Erythroblast (primary cell): ENCODE measurements at regions not wholly inside any gene's neighbourhood (a gene's known extent, or its start where the extent isn't known, plus 50 kb on each side); places are given as distances from the start of the nearest gene placed in this dataset.

Experiments used
- GATA1 ChIP-seq: IDR thresholded peaks from 2 replicates; pipeline ENCODE4 v1.6.1; 2011; ENCODE audit warnings: low read depth, mild to moderate bottlenecking, control low read depth, low read length, moderate library complexity
- POLR2A ChIP-seq: IDR thresholded peaks from 2 replicates; pipeline ENCODE4 v1.6.1; 2011; ENCODE audit warnings: mild to moderate bottlenecking, low read length

DNA sequence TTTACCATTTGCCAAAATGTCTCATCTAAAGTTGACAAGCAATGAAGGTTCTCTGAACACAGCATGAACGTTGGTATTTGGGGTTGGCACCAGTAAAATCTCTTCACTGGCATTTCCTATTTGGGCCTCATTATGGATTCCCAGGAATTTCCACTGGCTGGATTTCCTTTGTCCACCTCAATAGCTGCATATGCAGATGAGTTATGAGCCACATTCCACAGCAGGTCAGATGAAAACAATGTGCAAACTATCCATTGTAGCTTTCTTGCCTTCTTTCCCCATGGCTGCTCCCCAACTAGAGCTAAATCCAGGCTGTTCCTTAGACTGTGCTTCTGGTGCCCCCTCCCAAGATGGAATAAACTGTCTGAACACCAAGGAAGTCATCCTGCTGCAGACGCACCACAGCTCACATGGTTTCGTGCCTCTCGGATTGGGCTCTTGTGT lies 168.1 kb upstream of the FGGY start:
- TF ChIP-seq POLR2A (no peak), GATA1 (no peak)
